ENCODE measurements at regions not wholly inside any gene's neighbourhood (a gene's known extent, or its start where the extent isn't known, plus 50 kb on each side); places are given as distances from the start of the nearest gene placed in this dataset.

DNA sequence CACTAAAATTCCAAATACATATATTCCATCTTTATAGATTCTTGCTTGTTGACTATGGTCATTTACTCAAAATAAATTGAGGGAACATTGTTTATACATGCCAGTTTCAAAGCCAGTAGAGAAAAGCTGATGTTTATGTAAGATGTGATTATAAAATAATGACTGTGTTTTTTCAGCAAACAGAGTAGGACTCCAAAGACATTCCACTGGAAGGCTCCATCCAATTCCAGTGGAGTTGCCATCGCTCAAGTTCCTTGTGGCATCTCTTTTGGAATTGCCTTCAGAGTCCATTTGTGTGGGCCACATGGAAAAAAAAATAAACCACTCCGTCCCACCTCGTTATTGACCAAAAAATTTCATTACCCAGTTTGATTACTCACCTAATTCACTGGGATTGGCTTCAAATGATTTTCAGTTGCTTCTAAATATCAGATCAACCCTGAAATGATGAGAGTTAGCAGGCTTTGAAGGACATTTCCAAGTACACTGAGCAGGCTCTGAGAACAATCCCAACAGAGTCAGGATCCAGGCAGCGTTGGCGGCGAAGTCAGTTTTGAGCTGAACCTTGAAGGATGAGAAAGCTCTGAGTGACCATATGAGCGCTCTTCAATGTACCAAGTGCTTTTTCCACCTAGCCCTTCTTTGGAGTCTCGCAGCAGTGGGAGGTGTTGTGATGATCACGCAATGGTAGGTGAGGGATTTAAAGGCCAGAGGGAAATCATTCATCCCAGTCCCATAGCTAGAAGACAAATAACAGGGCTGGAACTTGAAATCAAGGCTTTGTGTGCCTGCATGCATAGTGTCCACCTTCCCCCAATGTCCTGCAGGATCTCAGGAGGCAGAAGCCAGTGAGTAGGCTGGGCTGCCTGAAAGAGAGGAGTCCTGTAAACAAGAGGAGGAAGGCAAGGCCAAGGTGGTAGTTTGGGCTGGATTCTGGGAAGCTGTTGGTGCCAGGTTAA is 281.7 kb downstream of the CDC5L start:
- H3K27me3 ChIP-seq (replicated peaks; ENCODE audit: control insufficient read depth, insufficient read depth, low read length), result no peaks in the 10 kb centered on the region
- ChIA-PET CTCF (interaction anchor here (1.3 kb wide), 1 partner anchor 10 kb away, joined by 3 read pairs; no protein-coding TSS in a partner anchor), POLR2A (no interaction called here)
- H3K9me3 Mint-ChIP-seq (ENCODE audit: unreplicated experiment), result no peaks in the 10 kb centered on the region
- TF ChIP-seq, protein P1, sequence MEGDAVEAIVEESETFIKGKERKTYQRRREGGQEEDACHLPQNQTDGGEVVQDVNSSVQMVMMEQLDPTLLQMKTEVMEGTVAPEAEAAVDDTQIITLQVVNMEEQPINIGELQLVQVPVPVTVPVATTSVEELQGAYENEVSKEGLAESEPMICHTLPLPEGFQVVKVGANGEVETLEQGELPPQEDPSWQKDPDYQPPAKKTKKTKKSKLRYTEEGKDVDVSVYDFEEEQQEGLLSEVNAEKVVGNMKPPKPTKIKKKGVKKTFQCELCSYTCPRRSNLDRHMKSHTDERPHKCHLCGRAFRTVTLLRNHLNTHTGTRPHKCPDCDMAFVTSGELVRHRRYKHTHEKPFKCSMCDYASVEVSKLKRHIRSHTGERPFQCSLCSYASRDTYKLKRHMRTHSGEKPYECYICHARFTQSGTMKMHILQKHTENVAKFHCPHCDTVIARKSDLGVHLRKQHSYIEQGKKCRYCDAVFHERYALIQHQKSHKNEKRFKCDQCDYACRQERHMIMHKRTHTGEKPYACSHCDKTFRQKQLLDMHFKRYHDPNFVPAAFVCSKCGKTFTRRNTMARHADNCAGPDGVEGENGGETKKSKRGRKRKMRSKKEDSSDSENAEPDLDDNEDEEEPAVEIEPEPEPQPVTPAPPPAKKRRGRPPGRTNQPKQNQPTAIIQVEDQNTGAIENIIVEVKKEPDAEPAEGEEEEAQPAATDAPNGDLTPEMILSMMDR (IDR thresholded peaks at IDR 0.05; ENCODE audit: insufficient read depth in 1 of 2, low read depth in 1 of 2, low read length in 1 of 2, severe bottlenecking in 1 of 2, unreplicated experiment in 1 of 2), result no peak
- intact Hi-C loops (cut with micrococcal nuclease; ENCODE audit: unreplicated experiment), result no loop called here
- H3K4me3 Mint-ChIP-seq (ENCODE audit: unreplicated experiment), result no peak overlapping the region
- no peaks in the 10 kb centered on the region for H3K4me1 ChIP-seq
- peaks cover 3% of the 10 kb centered on the region for H3K27me3 Mint-ChIP-seq (ENCODE audit: insufficient read depth, unreplicated experiment)
- H3K27ac Mint-ChIP-seq (ENCODE audit: unreplicated experiment), result no peak overlapping the region
- no TSS peak for BruUV-seq (replicated peaks)
- H3K36me3 Mint-ChIP-seq (ENCODE audit: insufficient read depth, unreplicated experiment), result no peaks in the 10 kb centered on the region
- H3K9me3 ChIP-seq, result no peaks in the 10 kb centered on the region
- no peak for DNase-seq
- H3K36me3 ChIP-seq (ENCODE audit: control insufficient read depth, insufficient read depth, low read length), result no peaks in the 10 kb centered on the region
- no peak overlapping the region for H3K4me3 ChIP-seq (ENCODE audit: low read depth, low read length)
- no peaks in the 10 kb centered on the region for H3K4me1 Mint-ChIP-seq (ENCODE audit: low read depth, unreplicated experiment)

DNA sequence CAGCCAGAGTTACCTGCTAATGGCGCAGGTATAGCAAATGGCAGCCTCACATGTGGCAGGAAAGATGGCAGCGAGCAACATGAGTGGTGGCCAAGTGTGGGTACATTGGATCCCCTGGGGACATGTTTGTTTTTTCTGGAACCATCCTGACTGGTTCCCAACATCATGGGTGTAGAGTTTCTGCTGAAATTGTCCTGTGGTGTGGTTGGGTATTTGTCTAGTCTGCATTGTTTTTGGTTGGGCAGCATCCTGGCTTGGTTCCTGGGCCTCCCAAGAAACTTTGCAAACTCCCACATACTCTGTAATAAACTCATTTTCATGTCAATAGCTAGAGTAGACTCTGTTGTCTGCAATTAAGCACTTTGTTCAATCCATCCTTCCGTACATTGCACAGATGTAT is 282.6 kb downstream of the CDC5L start:
- TF ChIP-seq, protein P1 (IDR thresholded peaks at IDR 0.05; ENCODE audit: insufficient read depth in 1 of 2, low read depth in 1 of 2, low read length in 1 of 2, severe bottlenecking in 1 of 2, unreplicated experiment in 1 of 2), result no peak
- Histone ChIP-seq H3K36me3 (ENCODE audit: control insufficient read depth, insufficient read depth, low read length) (no peaks in the 10 kb centered on the region), H3K4me1 (no peaks in the 10 kb centered on the region), H3K9me3 (no peaks in the 10 kb centered on the region), H3K4me3 (ENCODE audit: low read depth, low read length) (no peak overlapping the region), H3K27me3 (replicated peaks; ENCODE audit: control insufficient read depth, insufficient read depth, low read length) (no peaks in the 10 kb centered on the region)
- Mint-ChIP-seq H3K4me1 (ENCODE audit: low read depth, unreplicated experiment) (no peaks in the 10 kb centered on the region), H3K9me3 (ENCODE audit: unreplicated experiment) (no peaks in the 10 kb centered on the region), H3K36me3 (ENCODE audit: insufficient read depth, unreplicated experiment) (no peaks in the 10 kb centered on the region), H3K27me3 (ENCODE audit: insufficient read depth, unreplicated experiment) (peaks cover 3% of the 10 kb centered on the region), H3K4me3 (ENCODE audit: unreplicated experiment) (no peak overlapping the region), H3K27ac (ENCODE audit: unreplicated experiment) (no peak overlapping the region)
- intact Hi-C loops (cut with micrococcal nuclease; ENCODE audit: unreplicated experiment), result no loop called here
- ChIA-PET POLR2A (no interaction called here), CTCF (no interaction called here)
- no peak for DNase-seq
- BruUV-seq (replicated peaks), result no TSS peak

DNA sequence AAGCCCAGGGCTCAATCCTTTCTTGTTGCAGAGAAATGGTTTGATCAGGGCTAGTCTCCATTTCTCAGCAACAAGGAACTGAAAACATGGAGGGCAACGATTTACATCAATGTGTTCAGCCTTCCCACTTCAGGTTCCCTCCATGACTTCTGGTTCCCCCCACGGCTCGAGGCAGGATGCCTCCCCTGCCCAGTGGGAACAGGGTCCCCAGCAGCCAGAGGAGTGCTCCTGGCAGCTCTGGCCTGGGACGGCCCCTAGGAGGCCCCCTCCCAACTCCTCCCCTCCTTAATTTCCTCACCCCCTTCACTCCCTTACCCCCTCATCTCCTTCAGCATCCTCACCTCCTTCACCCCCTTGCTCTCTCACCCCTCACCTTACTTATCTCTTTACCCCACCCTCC is 283.8 kb downstream of the CDC5L start:
- H3K36me3 Mint-ChIP-seq (ENCODE audit: insufficient read depth, unreplicated experiment), result no peaks in the 10 kb centered on the region
- CTCF ChIA-PET, result interaction anchor here (1.3 kb wide), 1 partner anchor 195 kb away, joined by 3 read pairs; no protein-coding TSS in a partner anchor
- H3K9me3 ChIP-seq, result no peaks in the 10 kb centered on the region
- no peak for DNase-seq
- no peak overlapping the region for H3K4me3 ChIP-seq (ENCODE audit: low read depth, low read length)
- H3K4me1 Mint-ChIP-seq (ENCODE audit: low read depth, unreplicated experiment), result no peaks in the 10 kb centered on the region
- BruUV-seq (replicated peaks), result no TSS peak
- intact Hi-C loops (cut with micrococcal nuclease; ENCODE audit: unreplicated experiment), result no loop called here
- peaks cover 3% of the 10 kb centered on the region for H3K27me3 Mint-ChIP-seq (ENCODE audit: insufficient read depth, unreplicated experiment)
- POLR2A ChIA-PET, result no interaction called here
- H3K4me3 Mint-ChIP-seq (ENCODE audit: unreplicated experiment), result no peak overlapping the region
- no peaks in the 10 kb centered on the region for H3K27me3 ChIP-seq (replicated peaks; ENCODE audit: control insufficient read depth, insufficient read depth, low read length)
- no peaks in the 10 kb centered on the region for H3K36me3 ChIP-seq (ENCODE audit: control insufficient read depth, insufficient read depth, low read length)
- no peaks in the 10 kb centered on the region for H3K9me3 Mint-ChIP-seq (ENCODE audit: unreplicated experiment)
- TF ChIP-seq, protein P1 (IDR thresholded peaks at IDR 0.05; ENCODE audit: insufficient read depth in 1 of 2, low read depth in 1 of 2, low read length in 1 of 2, severe bottlenecking in 1 of 2, unreplicated experiment in 1 of 2), result no peak
- no peak overlapping the region for H3K27ac Mint-ChIP-seq (ENCODE audit: unreplicated experiment)
- no peaks in the 10 kb centered on the region for H3K4me1 ChIP-seq
